ENCODE measurements at regions not wholly inside any gene's neighbourhood (a gene's known extent, or its start where the extent isn't known, plus 50 kb on each side); places are given as distances from the start of the nearest gene placed in this dataset.

GRCh38 chr5:90017239-90017638 lies 392.3 kb downstream of the CETN3 start:
- Histone ChIP-seq H3K27me3 (ENCODE audit: insufficient read depth, low read depth, low read length) (no peaks in the 10 kb centered on the region), H2AFZ (ENCODE audit: low read depth, low read length) (no peak overlapping the region), H4K20me1 (ENCODE audit: insufficient read depth) (no peaks in the 10 kb centered on the region), H3K4me2 (ENCODE audit: low read length) (no peak overlapping the region), H3K36me3 (ENCODE audit: insufficient read depth, low read length) (no peaks in the 10 kb centered on the region), H3K9ac (ENCODE audit: low read length) (no peak overlapping the region), H3K4me3 (ENCODE audit: low read length) (no peak overlapping the region), H3K79me2 (replicated peaks; ENCODE audit: insufficient read depth, low read length) (no peaks in the 10 kb centered on the region), H3K9me3 (ENCODE audit: low read length) (no peaks in the 10 kb centered on the region), H3K9me2 (ENCODE audit: insufficient read depth, low read length) (no peaks in the 10 kb centered on the region), H3F3A (ENCODE audit: insufficient read depth, low read length, poor library complexity, severe bottlenecking) (no peaks in the 10 kb centered on the region), H3K27ac (ENCODE audit: low read length) (no peak overlapping the region)
- TF ChIP-seq EP300 (conservative IDR thresholded peaks at IDR 0.05; ENCODE audit: poor library complexity, severe bottlenecking), result no peak
- TF ChIP-seq EZH2 (IDR thresholded peaks at IDR 0.05; ENCODE audit: borderline replicate concordance, insufficient read depth, low read length, poor library complexity, severe bottlenecking), result no peak
- no peak for TF ChIP-seq MXI1 (conservative IDR thresholded peaks at IDR 0.05; ENCODE audit: poor library complexity, severe bottlenecking)
- no peak for TF ChIP-seq POLR2AphosphoS5 (IDR thresholded peaks at IDR 0.05)
- TF ChIP-seq TAF1 (IDR thresholded peaks at IDR 0.05; ENCODE audit: low read depth), result no peak

- Histone ChIP-seq H3K9me2 (ENCODE audit: insufficient read depth, low read length) (no peaks in the 10 kb centered on the region), H3K79me2 (replicated peaks; ENCODE audit: insufficient read depth, low read length) (no peaks in the 10 kb centered on the region), H3K4me2 (ENCODE audit: low read length) (no peak overlapping the region), H3K9ac (ENCODE audit: low read length) (no peak overlapping the region), H3K27me3 (ENCODE audit: insufficient read depth, low read depth, low read length) (no peaks in the 10 kb centered on the region), H2AFZ (ENCODE audit: low read depth, low read length) (no peak overlapping the region), H3K36me3 (ENCODE audit: insufficient read depth, low read length) (no peaks in the 10 kb centered on the region), H3F3A (ENCODE audit: insufficient read depth, low read length, poor library complexity, severe bottlenecking) (no peaks in the 10 kb centered on the region), H4K20me1 (ENCODE audit: insufficient read depth) (no peaks in the 10 kb centered on the region), H3K4me3 (ENCODE audit: low read length) (no peak overlapping the region), H3K9me3 (ENCODE audit: low read length) (no peaks in the 10 kb centered on the region), H3K27ac (ENCODE audit: low read length) (no peak overlapping the region)
- TF ChIP-seq EP300 (conservative IDR thresholded peaks at IDR 0.05; ENCODE audit: poor library complexity, severe bottlenecking) (no peak), POLR2AphosphoS5 (IDR thresholded peaks at IDR 0.05) (no peak), SMC3 (conservative IDR thresholded peaks at IDR 0.05; ENCODE audit: poor library complexity) (no peak), CTCF (IDR thresholded peaks at IDR 0.05; ENCODE audit: poor library complexity, severe bottlenecking) (no peak), TAF1 (IDR thresholded peaks at IDR 0.05; ENCODE audit: low read depth) (no peak), REST (IDR thresholded peaks at IDR 0.05; ENCODE audit: borderline replicate concordance) (no peak), RAD21 (conservative IDR thresholded peaks at IDR 0.05) (no peak), EZH2 (IDR thresholded peaks at IDR 0.05; ENCODE audit: borderline replicate concordance, insufficient read depth, low read length, poor library complexity, severe bottlenecking) (no peak), MXI1 (conservative IDR thresholded peaks at IDR 0.05; ENCODE audit: poor library complexity, severe bottlenecking) (no peak)
These were observed 394.0 kb downstream of the CETN3 start for GRCh38 chr5:90015584-90016018.

All from neural cell (in vitro differentiated cells).